H9 (cell line): ENCODE measurements at regions not wholly inside any gene's neighbourhood (a gene's known extent, or its start where the extent isn't known, plus 50 kb on each side); places are given as distances from the start of the nearest gene placed in this dataset.

ENCODE experiments used
- DNase-seq: peaks from one replicate; pipeline ENCODE4 v3.0.0-alpha.2; 2017
- H2AFZ ChIP-seq: one replicate; pipeline ENCODE4 v1.6.1; 2013; ENCODE audit warnings: mild to moderate bottlenecking, low read length, control low read depth, moderate library complexity
- H2AK5ac ChIP-seq: 2 replicates; pipeline ENCODE4 v1.6.1; 2013; ENCODE audit warnings: low read length, control low read depth, mixed read lengths; ENCODE audit not compliant: insufficient read length
- H2BK120ac ChIP-seq: one replicate; pipeline ENCODE4 v1.6.1; 2013; ENCODE audit warnings: low read depth, mild to moderate bottlenecking, low read length, control low read depth, inconsistent platforms; ENCODE audit not compliant: poor library complexity, severe bottlenecking
- H2BK12ac ChIP-seq: 2 replicates; pipeline ENCODE4 v1.6.1; 2013; ENCODE audit warnings: low read length, control low read depth, mixed read lengths, low read depth; ENCODE audit not compliant: insufficient read length
- H2BK15ac ChIP-seq: 2 replicates; pipeline ENCODE4 v1.6.1; 2013; ENCODE audit warnings: low read depth, low read length, control low read depth
- H2BK20ac ChIP-seq: one replicate; pipeline ENCODE4 v1.6.1; 2013; ENCODE audit warnings: low read depth, mild to moderate bottlenecking, low read length, control low read depth, inconsistent platforms; ENCODE audit not compliant: poor library complexity, severe bottlenecking
- H2BK5ac ChIP-seq: 2 replicates; pipeline ENCODE4 v1.6.1; 2013; ENCODE audit warnings: low read length, control low read depth, mixed read lengths; ENCODE audit not compliant: insufficient read length
- H3K14ac ChIP-seq: 2 replicates; pipeline ENCODE4 v1.6.1; 2013; ENCODE audit warnings: low read length, control low read depth; ENCODE audit not compliant: insufficient read depth
- H3K18ac ChIP-seq: 2 replicates; pipeline ENCODE4 v1.6.1; 2013; ENCODE audit warnings: low read depth, mild to moderate bottlenecking, mixed read lengths, low read length, control low read depth; ENCODE audit not compliant: insufficient read length
- H3K23ac ChIP-seq: 2 replicates; pipeline ENCODE4 v1.6.1; 2013; ENCODE audit warnings: low read length, control low read depth, mixed read lengths, low read depth; ENCODE audit not compliant: insufficient read length
- H3K23me2 ChIP-seq: 2 replicates; pipeline ENCODE4 v1.6.1; 2013; ENCODE audit warnings: low read depth, mild to moderate bottlenecking, mixed read lengths, low read length, control low read depth; ENCODE audit not compliant: insufficient read length, poor library complexity, severe bottlenecking
- H3K27ac ChIP-seq: 2 replicates; pipeline ENCODE4 v1.5.1; 2013; ENCODE audit warnings: low read length, control low read depth, mixed read lengths, low read depth; ENCODE audit not compliant: insufficient read length
- H3K27me3 ChIP-seq: 2 replicates; pipeline ENCODE4 v1.6.1; 2013; ENCODE audit warnings: low read length, control low read depth, inconsistent platforms; ENCODE audit not compliant: insufficient read depth
- H3K4ac ChIP-seq: 2 replicates; pipeline ENCODE4 v1.6.1; 2013; ENCODE audit warnings: low read depth, mild to moderate bottlenecking, control low read depth, inconsistent platforms, low read length, moderate library complexity
- H3K4me1 ChIP-seq: 2 replicates; pipeline ENCODE4 v1.6.1; 2013; ENCODE audit warnings: low read length, control low read depth, inconsistent platforms; ENCODE audit not compliant: insufficient read depth
- H3K4me2 ChIP-seq: 2 replicates; pipeline ENCODE4 v1.6.1; 2013; ENCODE audit warnings: low read length, control low read depth, mixed read lengths; ENCODE audit not compliant: insufficient read length, insufficient read depth
- H3K56ac ChIP-seq: 2 replicates; pipeline ENCODE4 v1.6.1; 2013; ENCODE audit warnings: low read depth, mild to moderate bottlenecking, mixed read lengths, low read length, control low read depth; ENCODE audit not compliant: insufficient read length
- H3K79me1 ChIP-seq: 2 replicates; pipeline ENCODE4 v1.6.1; 2013; ENCODE audit warnings: low read depth, mild to moderate bottlenecking, moderate library complexity, low read length, control low read depth, inconsistent platforms; ENCODE audit not compliant: insufficient read depth, poor library complexity, severe bottlenecking
- H3K79me2 ChIP-seq: 2 replicates; pipeline ENCODE4 v1.6.1; 2013; ENCODE audit warnings: low read length, control low read depth, inconsistent platforms; ENCODE audit not compliant: insufficient read depth
- H3K9ac ChIP-seq: 2 replicates; pipeline ENCODE4 v1.6.1; 2013; ENCODE audit warnings: low read length, control low read depth, mixed read lengths; ENCODE audit not compliant: insufficient read length; ENCODE audit errors: extremely low read depth
- H3K9me3 ChIP-seq: one replicate; pipeline ENCODE4 v1.6.1; 2013; ENCODE audit warnings: low read depth, low read length, inconsistent platforms; ENCODE audit not compliant: control insufficient read depth
- H3T11ph ChIP-seq: one replicate; pipeline ENCODE4 v1.6.1; 2013; ENCODE audit warnings: mild to moderate bottlenecking, low read length, control low read depth, inconsistent platforms
- H4K20me1 ChIP-seq: one replicate; pipeline ENCODE4 v1.6.1; 2013; ENCODE audit not compliant: control insufficient read depth, insufficient read length, insufficient read depth
- H4K5ac ChIP-seq: 2 replicates; pipeline ENCODE4 v1.6.1; 2013; ENCODE audit warnings: low read depth, mild to moderate bottlenecking, mixed read lengths, low read length, control low read depth; ENCODE audit not compliant: insufficient read length
- H4K8ac ChIP-seq: replicated peaks from 2 replicates; pipeline ENCODE4 v1.6.1; 2013; ENCODE audit warnings: low read length, control low read depth, mixed read lengths, low read depth; ENCODE audit not compliant: insufficient read length
- H4K91ac ChIP-seq: 2 replicates; pipeline ENCODE4 v1.6.1; 2013; ENCODE audit warnings: low read depth, mild to moderate bottlenecking, moderate library complexity, mixed read lengths, low read length, control low read depth; ENCODE audit not compliant: insufficient read length
- H3K27ac Mint-ChIP-seq, 3 experiments: 2 replicates in 2 of 3; 3 replicates in 1 of 3; pipeline ENCODE4 v1.8.0; 2020 to 2021; ENCODE audit warnings: mixed read lengths in 3 of 3, mild to moderate bottlenecking in 1 of 3, moderate library complexity in 1 of 3
- H3K27me3 Mint-ChIP-seq: 2 replicates; pipeline ENCODE4 v1.8.0; 2021; ENCODE audit warnings: low read depth, mild to moderate bottlenecking, moderate library complexity, mixed read lengths
- H3K36me3 Mint-ChIP-seq, 3 experiments: 2 replicates in 2 of 3; 3 replicates in 1 of 3; pipeline ENCODE4 v1.8.0; 2020 to 2021; ENCODE audit warnings: low read depth in 3 of 3, mixed read lengths in 3 of 3; ENCODE audit not compliant: insufficient read depth in 1 of 3
- H3K4me1 Mint-ChIP-seq, 2 experiments: 2 replicates each; pipeline ENCODE4 v1.8.0; 2020; ENCODE audit warnings: mixed read lengths in 2 of 2
- H3K4me3 Mint-ChIP-seq, 2 experiments: 2 replicates in 1 of 2; 3 replicates in 1 of 2; pipeline ENCODE4 v1.8.0; 2020 to 2021; ENCODE audit warnings: mild to moderate bottlenecking in 2 of 2, mixed read lengths in 2 of 2, moderate library complexity in 1 of 2
- H3K9me3 Mint-ChIP-seq, 2 experiments: 2 replicates in 1 of 2; 3 replicates in 1 of 2; pipeline ENCODE4 v1.8.0; 2020; ENCODE audit warnings: mild to moderate bottlenecking in 2 of 2, mixed read lengths in 2 of 2, moderate library complexity in 1 of 2
- WGBS: extraction: QIAGEN DNeasy Blood & Tissue Kit; methylation state at CpG from one replicate; pipeline ENCODE4 v1.1.7; 2013; ENCODE audit warnings: missing lambda C conversion rate, low lambda C conversion rate, mixed read lengths; ENCODE audit not compliant: insufficient read length; ENCODE audit errors: extremely low coverage; 5-methylcytosine and 5-hydroxymethylcytosine counted together
- TF ChIP-seq, protein P1 (sequence below): fragments of 200-600 bp; sonication (generic); conservative IDR thresholded peaks from 3 replicates; pipeline ENCODE4 v1.8.0; 2021; ENCODE audit warnings: antibody characterized with exemption, mild to moderate bottlenecking

DNA sequence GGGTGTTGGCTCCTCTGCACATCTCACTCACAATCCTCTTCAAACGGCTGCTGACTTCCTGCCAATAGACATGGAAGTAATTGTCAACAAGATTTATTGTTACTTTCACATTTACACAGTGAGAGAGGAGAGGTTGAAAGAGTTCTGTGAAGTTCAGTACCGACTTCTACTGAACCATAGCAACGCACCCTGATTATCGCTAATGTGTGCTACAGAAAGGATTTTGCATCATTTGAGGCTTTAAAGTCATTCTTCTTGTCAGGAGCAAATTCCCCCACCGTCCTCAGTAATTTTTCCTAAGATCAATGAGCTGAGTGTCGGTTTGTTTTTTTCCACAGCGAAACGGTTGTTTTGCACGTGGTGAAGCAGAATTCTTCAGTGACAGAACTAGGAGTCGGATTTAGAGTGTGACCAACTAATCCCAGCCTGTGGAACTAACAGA lies 361.0 kb downstream of the ADGRL2 start:
- Histone ChIP-seq H2BK120ac (no peak overlapping the region), H3K79me1 (no peaks in the 10 kb centered on the region), H4K20me1 (no peaks in the 10 kb centered on the region), H2BK20ac (no peak overlapping the region), H4K91ac (no peak overlapping the region), H3K9me3 (no peaks in the 10 kb centered on the region), H2BK12ac (no peak overlapping the region), H3K23me2 (no peaks in the 10 kb centered on the region), H2BK5ac (no peak overlapping the region), H3K9ac (no peak overlapping the region), H3K27ac (no peak overlapping the region), H3K18ac (no peak overlapping the region), H3K79me2 (no peaks in the 10 kb centered on the region), H3K14ac (no peak overlapping the region), H3K4me2 (no peak overlapping the region), H3K56ac (no peak overlapping the region), H3K23ac (no peak overlapping the region), H4K5ac (no peak overlapping the region), H2AK5ac (no peak overlapping the region), H4K8ac (no peak overlapping the region), H3T11ph (no peak overlapping the region), H2BK15ac (no peak overlapping the region), H2AFZ (no peak overlapping the region), H3K4ac (no peak overlapping the region), H3K27me3 (no peaks in the 10 kb centered on the region), H3K4me1 (no peaks in the 10 kb centered on the region)
- H3K36me3 Mint-ChIP-seq = no peaks in the 10 kb centered on the region
- DNase-seq = no peak
- no peaks in the 10 kb centered on the region for H3K27me3 Mint-ChIP-seq
- H3K4me1 Mint-ChIP-seq = 0 out of 4 replicates have a peak, but pooled peaks cover 0 to 5% of the 10 kb centered on the region in 2 experiments
- WGBS = no CpG with 5 or more reads among the region's 10 CpGs
- H3K9me3 Mint-ChIP-seq = no peaks in the 10 kb centered on the region
- no peak overlapping the region for H3K4me3 Mint-ChIP-seq
- no peak overlapping the region; a peak in 1 of 7 replicates for H3K27ac Mint-ChIP-seq
- TF ChIP-seq, protein P1, sequence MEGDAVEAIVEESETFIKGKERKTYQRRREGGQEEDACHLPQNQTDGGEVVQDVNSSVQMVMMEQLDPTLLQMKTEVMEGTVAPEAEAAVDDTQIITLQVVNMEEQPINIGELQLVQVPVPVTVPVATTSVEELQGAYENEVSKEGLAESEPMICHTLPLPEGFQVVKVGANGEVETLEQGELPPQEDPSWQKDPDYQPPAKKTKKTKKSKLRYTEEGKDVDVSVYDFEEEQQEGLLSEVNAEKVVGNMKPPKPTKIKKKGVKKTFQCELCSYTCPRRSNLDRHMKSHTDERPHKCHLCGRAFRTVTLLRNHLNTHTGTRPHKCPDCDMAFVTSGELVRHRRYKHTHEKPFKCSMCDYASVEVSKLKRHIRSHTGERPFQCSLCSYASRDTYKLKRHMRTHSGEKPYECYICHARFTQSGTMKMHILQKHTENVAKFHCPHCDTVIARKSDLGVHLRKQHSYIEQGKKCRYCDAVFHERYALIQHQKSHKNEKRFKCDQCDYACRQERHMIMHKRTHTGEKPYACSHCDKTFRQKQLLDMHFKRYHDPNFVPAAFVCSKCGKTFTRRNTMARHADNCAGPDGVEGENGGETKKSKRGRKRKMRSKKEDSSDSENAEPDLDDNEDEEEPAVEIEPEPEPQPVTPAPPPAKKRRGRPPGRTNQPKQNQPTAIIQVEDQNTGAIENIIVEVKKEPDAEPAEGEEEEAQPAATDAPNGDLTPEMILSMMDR = no peak
